ENCODE measurements at regions not wholly inside any gene's neighbourhood (a gene's known extent, or its start where the extent isn't known, plus 50 kb on each side); places are given as distances from the start of the nearest gene placed in this dataset.

- no peak for TF ChIP-seq TAF1 (IDR thresholded peaks at IDR 0.05; ENCODE audit: low read depth, low read length)
- TF ChIP-seq POLR2A (IDR thresholded peaks at IDR 0.05; ENCODE audit: control extremely low read depth in 1 of 2, low read depth in 2 of 2, low read length in 2 of 2) = no peak
Observed at GRCh38 chr1:8198522-8198921, 119.4 kb upstream of the SLC45A1 start (continued).

Data from H1 (cell line).